Stimulated activated naive B cell treated with anti-CD40 and anti-IgM and Interleukin-4, amounts not matched to agents 10 μg/mL and 1 μg/mL and 100 μg/mL, for 72 hours (primary cell): ENCODE measurements at regions not wholly inside any gene's neighbourhood (a gene's known extent, or its start where the extent isn't known, plus 50 kb on each side); places are given as distances from the start of the nearest gene placed in this dataset.
"Not testable (repeated sequence)": the region's sequence is repeated elsewhere in the genome, so short reads cannot be mapped to it uniquely, and the experiment has no call there.

Source experiments
- ATAC-seq, 2 donors: fragments of 150-1000 bp; cut with Tn5 transposase; replicated peaks; 2 replicates each; pipeline ENCODE4 v1.10.0; 2021; ENCODE audit warnings: moderate library complexity in 1 of 2
- DNase-seq: peaks from one replicate; pipeline ENCODE4 v3.0.0; 2021
- H3K27ac Mint-ChIP-seq: one replicate; pipeline ENCODE4 v1.8.0; 2022; ENCODE audit warnings: mild to moderate bottlenecking, mixed read lengths
- H3K27me3 Mint-ChIP-seq, 2 donors: one replicate each; pipeline ENCODE4 v1.8.0; 2022; ENCODE audit warnings: mixed read lengths in 2 of 2
- H3K36me3 Mint-ChIP-seq, 2 donors: one replicate each; pipeline ENCODE4 v1.8.0; 2022; ENCODE audit warnings: mixed read lengths in 2 of 2, mild to moderate bottlenecking in 1 of 2
- H3K4me1 Mint-ChIP-seq, 2 donors: one replicate each; pipeline ENCODE4 v1.8.0; 2022; ENCODE audit warnings: mixed read lengths in 2 of 2, mild to moderate bottlenecking in 1 of 2
- H3K4me3 Mint-ChIP-seq, 2 donors: one replicate each; pipeline ENCODE4 v1.8.0; 2022; ENCODE audit warnings: mild to moderate bottlenecking in 2 of 2, mixed read lengths in 2 of 2, moderate library complexity in 1 of 2
- H3K9me3 Mint-ChIP-seq, 2 donors: one replicate each; pipeline ENCODE4 v1.8.0; 2022; ENCODE audit warnings: mixed read lengths in 2 of 2, mild to moderate bottlenecking in 1 of 2

DNA sequence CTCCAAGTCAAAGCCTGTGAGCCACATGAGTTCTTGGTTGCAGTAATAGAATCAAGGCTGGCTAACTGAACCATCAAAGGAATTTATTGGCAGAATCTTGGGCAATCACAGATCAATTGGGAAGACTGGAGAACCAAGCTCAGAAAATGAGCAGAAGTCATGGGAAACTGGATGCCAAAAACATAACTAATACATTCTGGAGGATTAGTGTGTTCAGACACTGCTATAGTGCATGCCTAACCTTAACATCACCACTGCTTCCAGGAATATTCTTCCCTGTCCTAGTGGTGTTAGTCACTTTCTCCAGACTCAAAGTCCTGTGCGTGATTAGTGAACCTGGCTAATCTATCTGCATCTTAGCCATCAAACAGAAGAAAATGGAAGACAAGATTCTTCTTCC is 843.7 kb downstream of the EFNA5 start:
- no peaks in the 10 kb centered on the region for H3K27me3 Mint-ChIP-seq
- no peak overlapping the region for H3K27ac Mint-ChIP-seq
- no peaks in the 10 kb centered on the region for H3K9me3 Mint-ChIP-seq
- no peak overlapping the region for H3K4me3 Mint-ChIP-seq
- H3K36me3 Mint-ChIP-seq = no peaks in the 10 kb centered on the region
- no peaks in the 10 kb centered on the region for H3K4me1 Mint-ChIP-seq
- no peak for ATAC-seq
- no peak for DNase-seq

DNA sequence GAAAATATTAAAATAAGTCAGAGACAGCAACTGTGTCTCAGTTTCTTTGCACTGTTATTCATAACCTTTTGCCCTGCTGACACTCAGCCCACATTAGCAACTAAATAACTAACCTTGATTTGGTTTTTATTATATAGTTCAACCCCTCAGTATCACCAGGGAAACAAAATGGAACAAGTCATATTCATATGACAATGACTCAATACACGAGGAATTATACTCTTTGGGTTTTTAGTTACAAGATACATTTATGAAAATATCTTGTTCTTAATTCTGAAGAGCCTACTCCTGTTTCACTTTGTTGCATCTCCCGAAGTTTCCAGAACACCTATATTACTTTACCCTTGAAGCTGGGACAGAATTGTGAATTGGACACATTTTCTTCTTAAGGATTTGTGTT is 845.4 kb downstream of the EFNA5 start:
- no peak for DNase-seq
- Mint-ChIP-seq H3K9me3 (no peaks in the 10 kb centered on the region), H3K36me3 (no peaks in the 10 kb centered on the region), H3K4me1 (no peaks in the 10 kb centered on the region), H3K27ac (no peak overlapping the region), H3K4me3 (no peak overlapping the region), H3K27me3 (no peaks in the 10 kb centered on the region)
- no peak for ATAC-seq

DNA sequence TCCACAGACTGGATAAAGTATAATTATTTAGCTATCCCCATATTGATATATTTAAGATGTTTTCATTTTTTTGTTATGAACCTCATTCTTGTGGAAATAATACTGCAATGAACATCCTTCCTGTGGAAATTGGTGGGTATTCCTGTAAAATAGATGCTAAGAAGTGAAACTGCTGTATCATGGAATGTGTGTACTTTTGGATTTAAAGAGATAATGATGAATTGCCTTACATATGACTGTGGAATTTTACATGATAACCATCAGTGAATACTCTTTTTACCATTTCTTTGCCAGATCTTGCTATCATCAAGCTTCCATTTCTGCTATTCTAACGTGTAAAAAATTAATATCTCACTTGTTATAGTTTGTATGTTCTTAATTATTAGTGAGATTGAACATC is 847.9 kb downstream of the EFNA5 start:
- DNase-seq (no peak), ATAC-seq (no peak)

DNA sequence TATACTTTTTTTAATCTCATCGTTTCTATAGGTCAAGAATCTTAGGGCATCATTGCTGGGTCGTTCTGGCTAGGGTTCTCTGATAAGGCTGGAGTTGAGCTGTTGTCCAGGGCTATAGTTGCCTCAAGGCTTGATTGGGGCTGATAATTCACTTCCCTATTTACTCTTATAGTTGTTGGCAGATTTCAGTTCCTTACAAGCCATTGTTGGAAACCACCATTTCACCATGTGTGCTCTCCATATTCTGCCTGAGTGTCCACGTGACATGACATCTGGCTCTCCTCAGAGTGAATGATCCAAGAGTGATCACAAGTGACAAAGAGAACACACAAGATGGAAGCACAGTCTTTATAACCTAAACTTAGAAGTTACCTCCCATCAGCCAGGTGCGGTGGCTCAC is 852.2 kb downstream of the EFNA5 start:
- ATAC-seq = no peak
- DNase-seq = no peak
- Mint-ChIP-seq H3K27ac (no peak overlapping the region), H3K4me1 (no peaks in the 10 kb centered on the region), H3K27me3 (no peaks in the 10 kb centered on the region), H3K9me3 (no peaks in the 10 kb centered on the region), H3K4me3 (no peak overlapping the region), H3K36me3 (no peaks in the 10 kb centered on the region)

More for the DNA sequence above, 847.9 kb downstream of the EFNA5 start:
- no peak overlapping the region for H3K4me3 Mint-ChIP-seq
- H3K4me1 Mint-ChIP-seq = no peaks in the 10 kb centered on the region
- H3K36me3 Mint-ChIP-seq = no peaks in the 10 kb centered on the region
- H3K27ac Mint-ChIP-seq = no peak overlapping the region
- no peaks in the 10 kb centered on the region for H3K27me3 Mint-ChIP-seq
- no peaks in the 10 kb centered on the region for H3K9me3 Mint-ChIP-seq

DNA sequence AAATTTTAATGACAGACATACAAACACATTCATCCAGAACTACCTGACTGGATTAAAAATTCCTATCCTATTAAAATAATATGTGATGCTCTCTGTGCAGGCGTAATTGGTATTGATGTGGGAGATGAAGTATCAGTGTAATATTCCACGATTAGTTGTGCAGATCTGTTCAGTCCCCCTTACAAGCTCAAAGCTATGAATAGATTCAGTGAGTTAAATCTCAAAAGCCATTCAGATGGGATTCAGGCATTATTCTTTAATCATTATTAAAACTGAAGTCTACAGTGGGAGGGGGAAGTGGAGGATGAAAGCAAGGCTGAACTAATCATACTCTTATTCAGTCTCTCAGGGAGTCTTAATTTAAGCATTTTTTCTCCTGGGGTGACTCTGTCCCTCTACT is 855.8 kb downstream of the EFNA5 start:
- Mint-ChIP-seq H3K9me3 (no peaks in the 10 kb centered on the region), H3K4me3 (no peak overlapping the region), H3K27ac (no peak overlapping the region), H3K36me3 (no peaks in the 10 kb centered on the region), H3K27me3 (no peaks in the 10 kb centered on the region), H3K4me1 (no peaks in the 10 kb centered on the region)
- DNase-seq = no peak
- no peak for ATAC-seq

DNA sequence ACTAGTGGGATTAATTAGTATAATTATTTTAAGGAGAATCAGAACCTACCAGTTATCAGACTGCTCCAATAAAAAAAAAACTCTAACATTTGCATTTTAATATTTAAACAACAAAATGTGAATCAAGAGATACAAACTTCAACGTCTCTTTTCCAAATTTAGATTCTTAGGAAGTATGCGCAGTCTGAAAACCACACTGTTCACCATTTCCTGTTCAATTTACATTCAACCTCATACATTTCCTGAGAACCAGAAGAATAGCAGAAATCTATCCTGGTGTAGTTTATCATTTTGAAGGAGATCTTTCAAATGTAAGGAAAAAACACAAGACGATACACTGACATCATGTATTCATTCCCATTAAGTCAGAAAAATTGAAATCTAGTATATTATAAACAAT is 869.2 kb downstream of the EFNA5 start:
- Mint-ChIP-seq H3K9me3 (no peaks in the 10 kb centered on the region), H3K4me3 (no peak overlapping the region), H3K27me3 (no peaks in the 10 kb centered on the region), H3K4me1 (no peaks in the 10 kb centered on the region), H3K36me3 (no peaks in the 10 kb centered on the region), H3K27ac (no peak overlapping the region)
- DNase-seq (no peak), ATAC-seq (no peak)

DNA sequence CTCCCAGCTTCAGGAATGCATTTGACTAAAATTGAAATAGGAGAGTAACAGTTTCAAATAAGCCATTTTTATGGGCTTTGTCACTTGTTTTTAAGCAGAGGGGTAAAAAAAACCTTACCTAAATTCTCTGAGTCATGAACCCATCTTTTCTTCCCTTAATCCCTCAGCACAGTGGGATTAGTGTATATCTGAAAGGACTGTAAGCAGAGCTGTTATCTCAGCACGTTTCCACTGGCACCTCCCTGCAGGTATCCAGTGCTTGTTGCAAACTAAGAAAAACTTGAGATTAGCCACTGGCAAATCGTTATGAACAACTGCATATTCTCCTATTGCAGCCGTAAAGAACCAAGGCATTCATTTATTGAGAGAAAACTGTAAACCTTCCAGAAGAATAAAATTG is 872.7 kb downstream of the EFNA5 start:
- no peaks in the 10 kb centered on the region for H3K9me3 Mint-ChIP-seq

DNA sequence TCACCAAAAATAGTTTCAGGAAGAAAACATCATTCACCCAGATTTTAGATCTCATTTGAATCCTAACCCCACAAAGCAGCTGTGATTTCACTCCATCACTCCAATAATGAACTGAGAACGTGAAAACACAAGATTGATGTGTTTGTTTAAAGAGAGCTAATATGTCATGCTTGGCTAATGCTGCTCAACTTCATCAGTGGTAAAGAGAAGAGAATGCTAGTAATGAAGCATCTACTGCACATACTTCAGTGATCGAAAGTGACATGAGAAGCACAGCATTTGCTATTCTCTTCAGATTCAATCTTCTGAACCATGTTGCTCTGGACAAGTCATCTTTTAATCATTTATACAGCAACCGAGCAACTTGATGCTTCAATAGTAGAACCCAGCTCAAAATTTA is 874.7 kb downstream of the EFNA5 start:
- Mint-ChIP-seq H3K27me3 (no peaks in the 10 kb centered on the region), H3K4me3 (no peak overlapping the region), H3K36me3 (no peaks in the 10 kb centered on the region), H3K9me3 (no peaks in the 10 kb centered on the region), H3K27ac (no peak overlapping the region), H3K4me1 (no peaks in the 10 kb centered on the region)
- no peak for DNase-seq
- no peak for ATAC-seq

More for the DNA sequence above, 872.7 kb downstream of the EFNA5 start:
- no peaks in the 10 kb centered on the region for H3K27me3 Mint-ChIP-seq
- ATAC-seq (no peak), DNase-seq (no peak)
- no peak overlapping the region for H3K4me3 Mint-ChIP-seq
- H3K36me3 Mint-ChIP-seq = no peaks in the 10 kb centered on the region
- no peaks in the 10 kb centered on the region for H3K4me1 Mint-ChIP-seq
- H3K27ac Mint-ChIP-seq = no peak overlapping the region

DNA sequence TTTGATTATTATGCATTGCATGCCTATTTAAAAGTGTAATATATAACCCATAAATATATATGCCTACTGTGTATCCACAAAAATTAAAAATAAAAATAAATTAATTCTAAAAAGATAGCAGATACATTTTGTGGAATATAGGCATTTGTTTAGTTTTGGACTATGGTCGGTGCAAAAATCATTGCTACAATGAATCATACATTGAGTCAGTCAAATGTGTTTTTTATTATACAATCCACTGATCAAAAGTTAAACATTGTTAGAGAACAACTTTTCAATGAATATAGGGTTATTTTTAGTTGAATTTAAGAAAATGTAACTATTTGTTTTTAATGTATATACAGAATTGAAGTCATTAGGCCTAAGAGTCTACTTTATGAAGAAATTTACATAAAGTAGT is 885.9 kb downstream of the EFNA5 start:
- no peak for DNase-seq
- H3K4me3 Mint-ChIP-seq = no peak overlapping the region

DNA sequence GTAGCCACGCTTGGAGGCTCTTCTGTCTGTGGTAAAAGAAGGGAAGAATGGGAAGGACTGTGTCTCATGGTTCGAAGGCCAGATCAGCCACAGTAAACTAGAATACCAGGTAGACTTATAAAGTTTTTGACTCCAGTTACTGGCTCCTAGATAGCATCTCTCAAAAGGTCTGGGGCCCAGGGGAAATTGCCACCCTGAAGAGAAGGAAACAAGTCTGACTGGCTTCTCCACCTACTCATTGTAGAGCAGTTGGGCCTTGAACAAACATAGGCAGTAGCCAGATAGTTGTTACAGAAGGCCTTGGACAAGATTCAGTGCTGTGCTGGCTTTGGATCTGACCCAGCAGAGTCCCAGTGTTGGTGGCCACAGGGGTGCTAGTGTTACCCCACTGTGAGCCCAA is 890.4 kb downstream of the EFNA5 start:
- H3K27me3 Mint-ChIP-seq = no peaks in the 10 kb centered on the region
- no peak overlapping the region for H3K27ac Mint-ChIP-seq
- H3K36me3 Mint-ChIP-seq = no peaks in the 10 kb centered on the region
- ATAC-seq (no peak), DNase-seq (no peak)
- H3K9me3 Mint-ChIP-seq = peaks cover 0 to 6% of the 10 kb centered on the region in 2 donors
- H3K4me3 Mint-ChIP-seq = no peak overlapping the region
- H3K4me1 Mint-ChIP-seq = no peaks in the 10 kb centered on the region

More for the DNA sequence above, 885.9 kb downstream of the EFNA5 start:
- no peak for ATAC-seq
- H3K36me3 Mint-ChIP-seq = no peaks in the 10 kb centered on the region
- no peaks in the 10 kb centered on the region for H3K27me3 Mint-ChIP-seq
- H3K9me3 Mint-ChIP-seq = peaks cover 0 to 5% of the 10 kb centered on the region in 2 donors
- H3K27ac Mint-ChIP-seq = no peak overlapping the region
- H3K4me1 Mint-ChIP-seq = no peaks in the 10 kb centered on the region

DNA sequence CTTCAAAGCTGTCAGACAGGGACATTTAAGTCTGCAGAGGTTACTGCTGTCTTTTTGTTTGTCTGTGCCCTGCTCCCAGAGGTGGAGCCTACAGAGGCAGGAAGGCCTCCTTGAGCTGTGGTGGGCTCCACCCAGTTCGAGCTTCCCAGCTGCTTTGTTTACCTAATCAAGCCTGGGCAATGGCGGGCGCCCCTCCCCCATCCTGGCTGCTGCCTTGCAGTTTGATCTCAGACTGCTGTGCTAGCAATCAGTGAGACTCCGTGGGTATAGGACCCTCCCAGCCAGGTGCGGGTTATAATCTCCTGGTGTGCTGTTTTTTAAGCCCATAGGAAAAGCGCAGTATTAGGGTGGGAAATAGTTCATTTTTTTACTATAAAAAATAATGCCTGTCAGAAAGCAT is 894.2 kb downstream of the EFNA5 start:
- H3K9me3 Mint-ChIP-seq, ATAC-seq, H3K4me3 Mint-ChIP-seq, H3K4me1 Mint-ChIP-seq, H3K36me3 Mint-ChIP-seq, H3K27me3 Mint-ChIP-seq, H3K27ac Mint-ChIP-seq, DNase-seq: not testable (repeated sequence)

DNA sequence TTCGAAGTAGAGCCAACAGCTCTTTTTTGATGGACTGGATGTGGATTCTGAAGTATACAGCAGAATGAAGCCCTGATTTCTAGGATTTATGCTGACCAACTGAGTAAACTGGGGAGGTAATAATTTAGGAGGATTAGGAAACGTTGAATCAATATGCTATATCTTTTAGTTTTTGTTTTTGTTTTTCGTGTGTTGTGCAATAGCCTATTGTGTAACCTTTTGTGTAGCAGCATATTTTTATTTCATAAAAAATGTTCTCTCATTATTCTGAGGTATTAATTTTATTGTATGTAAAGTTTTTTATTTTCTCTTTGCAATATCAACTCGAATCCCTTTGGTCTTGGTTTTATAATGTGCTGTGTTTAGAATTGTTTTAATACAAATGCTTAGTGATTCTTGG is 902.3 kb downstream of the EFNA5 start:
- no peak overlapping the region for H3K27ac Mint-ChIP-seq
- DNase-seq (no peak), ATAC-seq (no peak)
- H3K4me1 Mint-ChIP-seq = no peaks in the 10 kb centered on the region
- no peak overlapping the region for H3K4me3 Mint-ChIP-seq
- H3K27me3 Mint-ChIP-seq = no peaks in the 10 kb centered on the region
- no peaks in the 10 kb centered on the region for H3K36me3 Mint-ChIP-seq
- no peaks in the 10 kb centered on the region for H3K9me3 Mint-ChIP-seq

DNA sequence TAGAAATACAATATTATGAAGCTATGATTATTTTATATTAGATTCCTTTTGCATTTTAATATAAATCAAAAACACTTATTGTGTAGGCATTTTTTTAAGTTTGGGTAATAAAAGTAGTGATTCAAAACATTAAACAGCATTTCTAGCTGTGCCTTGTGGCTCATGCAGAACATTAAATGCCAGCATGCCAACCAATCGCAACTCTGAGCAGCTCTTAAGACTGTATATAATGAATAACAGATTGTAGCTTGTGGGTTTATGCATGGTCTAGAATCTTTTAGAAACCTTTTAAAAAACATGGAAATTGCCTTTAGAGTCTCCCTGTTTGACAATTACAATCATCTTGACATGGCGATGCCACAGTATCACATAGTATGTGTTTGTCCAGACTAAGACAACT is 903.8 kb downstream of the EFNA5 start:
- ATAC-seq = no peak
- H3K27ac Mint-ChIP-seq = no peak overlapping the region

DNA sequence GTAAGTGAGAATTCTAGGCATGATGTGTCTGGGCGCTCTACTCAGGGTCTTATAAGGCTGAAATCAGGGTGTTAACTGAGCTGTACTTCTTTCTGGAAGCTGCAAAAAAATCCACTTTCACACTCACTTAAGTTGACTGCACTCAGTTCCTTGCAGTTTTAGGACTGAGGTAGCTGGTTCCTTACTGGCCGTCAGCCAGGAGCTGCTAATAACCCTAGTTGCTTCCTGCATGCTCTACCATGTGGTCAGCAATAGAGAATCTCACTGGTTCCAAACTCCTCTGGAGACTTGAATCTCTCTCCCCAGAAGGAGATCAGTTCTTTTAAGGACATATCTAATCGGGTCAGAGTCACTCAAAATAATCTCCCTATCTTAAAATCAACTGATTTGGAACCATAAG is 911.2 kb downstream of the EFNA5 start:
- no peaks in the 10 kb centered on the region for H3K4me1 Mint-ChIP-seq
- ATAC-seq = no peak
- H3K36me3 Mint-ChIP-seq = no peaks in the 10 kb centered on the region
- H3K27ac Mint-ChIP-seq = no peak overlapping the region
- H3K9me3 Mint-ChIP-seq = no peaks in the 10 kb centered on the region
- no peak overlapping the region for H3K4me3 Mint-ChIP-seq
- no peak for DNase-seq
- H3K27me3 Mint-ChIP-seq = no peaks in the 10 kb centered on the region

More for the DNA sequence above, 903.8 kb downstream of the EFNA5 start:
- H3K9me3 Mint-ChIP-seq = no peaks in the 10 kb centered on the region
- no peaks in the 10 kb centered on the region for H3K4me1 Mint-ChIP-seq
- DNase-seq = no peak
- H3K27me3 Mint-ChIP-seq = no peaks in the 10 kb centered on the region
- no peaks in the 10 kb centered on the region for H3K36me3 Mint-ChIP-seq
- no peak overlapping the region for H3K4me3 Mint-ChIP-seq

DNA sequence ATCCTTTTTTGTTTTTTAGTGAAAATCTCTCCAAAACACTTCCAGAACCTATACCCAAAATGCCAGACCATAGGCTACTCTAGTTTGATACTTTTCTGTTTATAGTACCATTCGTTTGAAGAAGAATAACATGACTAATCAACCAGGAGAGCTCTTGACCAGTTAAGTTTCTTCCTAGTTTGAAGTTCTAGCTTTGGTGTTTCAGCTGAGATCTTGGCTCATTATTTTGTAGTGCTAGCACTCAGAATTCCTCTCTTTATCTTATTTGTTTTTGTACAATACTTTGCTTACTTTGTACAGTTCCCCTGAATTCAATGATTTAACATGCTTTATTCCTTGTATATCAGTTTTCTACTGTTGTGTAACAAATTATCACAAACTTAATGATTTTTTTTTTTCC is 911.6 kb downstream of the EFNA5 start:
- no peaks in the 10 kb centered on the region for H3K36me3 Mint-ChIP-seq
- H3K27ac Mint-ChIP-seq = no peak overlapping the region
- H3K4me1 Mint-ChIP-seq = no peaks in the 10 kb centered on the region
- ATAC-seq (no peak), DNase-seq (no peak)
- H3K4me3 Mint-ChIP-seq = no peak overlapping the region
- H3K27me3 Mint-ChIP-seq = no peaks in the 10 kb centered on the region
- no peaks in the 10 kb centered on the region for H3K9me3 Mint-ChIP-seq

DNA sequence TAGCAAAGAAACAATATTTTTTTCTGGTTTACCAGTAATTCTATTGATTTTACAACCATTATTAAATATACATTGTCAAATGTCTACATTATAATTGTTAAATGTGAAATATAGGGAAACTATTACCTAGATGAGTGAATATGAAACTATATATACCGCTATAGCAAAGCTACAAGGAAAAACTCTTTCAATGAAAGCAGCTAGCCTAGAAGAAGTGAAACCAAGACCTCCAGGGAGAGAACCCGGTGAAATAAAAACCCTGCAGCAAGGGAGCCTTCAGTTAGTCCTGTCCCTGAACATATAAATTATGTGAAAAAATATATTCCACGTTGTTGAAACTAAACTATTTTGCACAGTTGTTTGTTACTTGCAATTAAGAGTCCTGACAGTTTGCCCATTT is 913.1 kb downstream of the EFNA5 start:
- H3K27me3 Mint-ChIP-seq = no peaks in the 10 kb centered on the region
- DNase-seq = no peak
- H3K9me3 Mint-ChIP-seq = no peaks in the 10 kb centered on the region
- H3K36me3 Mint-ChIP-seq = no peaks in the 10 kb centered on the region
- no peak overlapping the region for H3K4me3 Mint-ChIP-seq
- H3K4me1 Mint-ChIP-seq = no peaks in the 10 kb centered on the region
- ATAC-seq = peak; percentile 76 to 77
- H3K27ac Mint-ChIP-seq = no peak overlapping the region
